Esophagus muscularis mucosa (tissue), 4 donors: ENCODE measurements at regions not wholly inside any gene's neighbourhood (a gene's known extent, or its start where the extent isn't known, plus 50 kb on each side); places are given as distances from the start of the nearest gene placed in this dataset.
"Not testable (repeated sequence)": the region's sequence is repeated elsewhere in the genome, so short reads cannot be mapped to it uniquely, and the experiment has no call there.

Source experiments
- DNase-seq: peaks from one replicate; pipeline ENCODE4 v3.0.0-alpha.2; 2017; ENCODE audit errors: extremely low spot score
- H3K27ac ChIP-seq, 4 donors: fragments of 200-600 bp; sonication (generic); replicated peaks in 1 of 4; 1 replicate in 3 of 4; 2 replicates in 1 of 4; pipeline ENCODE4 v1.5.1; 2016 to 2019; ENCODE audit warnings: mild to moderate bottlenecking in 1 of 4
- H3K27me3 ChIP-seq, 4 donors: fragments of 200-600 bp; sonication (generic); one replicate each; pipeline versions ENCODE4 v1.5.1 to v1.6.0; 2016 to 2019
- H3K36me3 ChIP-seq, 4 donors: fragments of 200-600 bp; sonication (generic); one replicate each; pipeline ENCODE4 v1.5.1; 2016 to 2019
- H3K4me1 ChIP-seq, 4 donors: fragments of 200-600 bp; sonication (generic); one replicate each; pipeline ENCODE4 v1.5.1; 2016 to 2019
- H3K4me3 ChIP-seq, 4 donors: fragments of 200-600 bp; sonication (generic); 1 replicate in 2 of 4; 2 replicates in 2 of 4; pipeline ENCODE4 v1.5.1; 2016 to 2019; ENCODE audit warnings: mild to moderate bottlenecking in 4 of 4, moderate library complexity in 1 of 4
- H3K9me3 ChIP-seq, 4 donors: fragments of 200-600 bp; sonication (generic); 1 replicate in 3 of 4; 2 replicates in 1 of 4; pipeline ENCODE4 v1.5.1; 2016 to 2019
- EP300 ChIP-seq: sonication (generic); formaldehyde crosslinking; IDR thresholded peaks from one replicate; pipeline ENCODE4 v1.6.1; 2017; ENCODE audit warnings: antibody characterized with exemption
- POLR2A ChIP-seq: fragments of 450-650 bp; IDR thresholded peaks from one replicate; pipeline ENCODE4 v1.6.1; 2017; ENCODE audit warnings: antibody characterized with exemption, moderate library complexity, mild to moderate bottlenecking, low read depth
- POLR2AphosphoS5 ChIP-seq, 2 donors: sonication (generic); formaldehyde crosslinking; IDR thresholded peaks; one replicate each; pipeline ENCODE4 v1.6.1; 2017; ENCODE audit warnings: antibody characterized with exemption in 2 of 2
- WGBS: methylation state at CpG from one replicate; pipeline ENCODE4 v1.1.5; 2018; 5-methylcytosine and 5-hydroxymethylcytosine counted together
- intact Hi-C: fragments of 100-400 bp; cut with DNase I; formaldehyde crosslinking; loops from one replicate; pipeline ENCODE4 v1.15.1; 2023
- TF ChIP-seq, protein P1 (sequence below), 3 experiments: fragments of 200-600 bp in 2 of 3; fragments of 450-650 bp in 1 of 3; sonication (generic) in 2 of 3; IDR thresholded peaks; one replicate each; pipeline ENCODE4 v1.5.1; 2017 to 2019; ENCODE audit warnings: antibody characterized with exemption in 3 of 3, mild to moderate bottlenecking in 2 of 3, moderate library complexity in 1 of 3

- Histone ChIP-seq H3K4me1 (no peaks in the 10 kb centered on the region), H3K27me3 (no peaks in the 10 kb centered on the region), H3K4me3 (no peak overlapping the region), H3K36me3 (no peaks in the 10 kb centered on the region), H3K27ac (no peak overlapping the region), H3K9me3 (no peaks in the 10 kb centered on the region)
- no peak for DNase-seq
- no peak for TF ChIP-seq EP300
- TF ChIP-seq POLR2AphosphoS5 (IDR thresholded peaks at IDR 0.05), result no peak
- TF ChIP-seq, protein P1, sequence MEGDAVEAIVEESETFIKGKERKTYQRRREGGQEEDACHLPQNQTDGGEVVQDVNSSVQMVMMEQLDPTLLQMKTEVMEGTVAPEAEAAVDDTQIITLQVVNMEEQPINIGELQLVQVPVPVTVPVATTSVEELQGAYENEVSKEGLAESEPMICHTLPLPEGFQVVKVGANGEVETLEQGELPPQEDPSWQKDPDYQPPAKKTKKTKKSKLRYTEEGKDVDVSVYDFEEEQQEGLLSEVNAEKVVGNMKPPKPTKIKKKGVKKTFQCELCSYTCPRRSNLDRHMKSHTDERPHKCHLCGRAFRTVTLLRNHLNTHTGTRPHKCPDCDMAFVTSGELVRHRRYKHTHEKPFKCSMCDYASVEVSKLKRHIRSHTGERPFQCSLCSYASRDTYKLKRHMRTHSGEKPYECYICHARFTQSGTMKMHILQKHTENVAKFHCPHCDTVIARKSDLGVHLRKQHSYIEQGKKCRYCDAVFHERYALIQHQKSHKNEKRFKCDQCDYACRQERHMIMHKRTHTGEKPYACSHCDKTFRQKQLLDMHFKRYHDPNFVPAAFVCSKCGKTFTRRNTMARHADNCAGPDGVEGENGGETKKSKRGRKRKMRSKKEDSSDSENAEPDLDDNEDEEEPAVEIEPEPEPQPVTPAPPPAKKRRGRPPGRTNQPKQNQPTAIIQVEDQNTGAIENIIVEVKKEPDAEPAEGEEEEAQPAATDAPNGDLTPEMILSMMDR (IDR thresholded peaks at IDR 0.05), result no peak
- no peak for TF ChIP-seq POLR2A
- intact Hi-C loops, result no loop called here
- WGBS, result 92% methylated on average over 9 of the region's 9 CpGs
Observed at GRCh38 chr12:25394025-25394424, 143.3 kb upstream of the KRAS start.

GRCh38 chr12:25391346-25391745 lies 140.6 kb upstream of the KRAS start:
- intact Hi-C loops, result not testable (repeated sequence)

DNA sequence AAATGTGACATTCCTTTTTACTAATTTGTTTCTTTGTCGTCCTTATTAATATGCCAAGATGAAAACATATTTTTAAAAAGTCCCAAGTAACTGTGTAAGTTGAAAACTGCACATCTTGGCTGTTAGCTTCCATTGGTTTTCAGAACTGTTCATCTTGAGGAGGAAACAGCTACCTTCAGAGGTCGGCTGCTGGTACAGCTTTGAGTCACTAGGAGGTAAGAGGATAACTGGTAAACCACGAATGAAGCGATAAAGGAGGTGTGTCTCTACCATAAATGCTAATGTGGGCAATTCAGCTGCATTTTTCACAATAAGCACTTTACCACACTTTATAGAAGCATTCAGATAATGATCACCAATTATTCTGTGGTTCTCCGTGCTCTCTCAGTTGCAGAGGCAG lies 137.5 kb upstream of the KRAS start:
- intact Hi-C loops, result no loop called here
- no peaks in the 10 kb centered on the region for H3K36me3 ChIP-seq
- H3K9me3 ChIP-seq, result no peaks in the 10 kb centered on the region
- TF ChIP-seq POLR2AphosphoS5 (IDR thresholded peaks at IDR 0.05), result no peak
- no peak for TF ChIP-seq EP300
- no peak for TF ChIP-seq POLR2A
- TF ChIP-seq, protein P1 (IDR thresholded peaks at IDR 0.05), result no peak
- H3K27me3 ChIP-seq, result no peaks in the 10 kb centered on the region
- peaks cover 0 to 13% (median 9%) of the 10 kb centered on the region in 4 donors for H3K4me1 ChIP-seq
- H3K27ac ChIP-seq, result peak overlapping the region; percentile 97 to 100 (median 99)
- no peak overlapping the region for H3K4me3 ChIP-seq
- DNase-seq, result no peak
- 65% methylated on average over 5 of the region's 5 CpGs for WGBS

More at GRCh38 chr12:25391346-25391745, 140.6 kb upstream of the KRAS start:
- not testable (repeated sequence) for H3K27me3 ChIP-seq, H3K4me3 ChIP-seq, DNase-seq, H3K9me3 ChIP-seq, H3K27ac ChIP-seq, H3K4me1 ChIP-seq, H3K36me3 ChIP-seq
- 97% methylated on average over 19 of the region's 25 CpGs for WGBS

DNA sequence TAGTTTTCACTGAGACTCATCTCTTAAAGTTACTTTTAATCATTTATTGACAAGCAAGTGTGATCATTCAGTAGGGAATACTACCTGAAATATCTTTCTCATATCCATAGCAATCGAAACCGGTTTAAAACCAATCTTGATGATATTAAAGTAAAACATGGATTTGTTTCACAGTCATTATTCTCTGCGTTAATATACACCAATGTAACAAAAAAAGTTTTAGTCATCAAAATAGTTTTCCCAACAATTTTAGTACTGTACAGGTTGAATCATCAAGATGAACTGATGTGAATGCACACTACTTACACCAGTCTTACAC lies 137.0 kb upstream of the KRAS start:
- intact Hi-C loops, result no loop called here
- Histone ChIP-seq H3K36me3 (no peaks in the 10 kb centered on the region), H3K4me3 (no peak overlapping the region), H3K27me3 (no peaks in the 10 kb centered on the region), H3K27ac (peak overlapping the region; percentile 97 to 100 (median 99)), H3K9me3 (no peaks in the 10 kb centered on the region), H3K4me1 (peaks cover 0 to 13% (median 9%) of the 10 kb centered on the region in 4 donors)
- 73% methylated on average over 3 of the region's 3 CpGs for WGBS
- TF ChIP-seq EP300 (no peak), POLR2A (no peak), POLR2AphosphoS5 (IDR thresholded peaks at IDR 0.05) (no peak)
- TF ChIP-seq, protein P1 (IDR thresholded peaks at IDR 0.05), result no peak
- DNase-seq, result no peak

GRCh38 chr12:25386831-25387731 lies 136.4 kb upstream of the KRAS start:
- H3K27ac ChIP-seq, result peak overlapping the region; percentile 97 to 100 (median 99)
- no peaks in the 10 kb centered on the region for H3K27me3 ChIP-seq
- H3K4me1 ChIP-seq, result peaks cover 0 to 13% (median 9%) of the 10 kb centered on the region in 4 donors
- 3% methylated on average over 22 of the region's 22 CpGs for WGBS
- peak overlapping the region; percentile 70 to 73 (median 72) for H3K4me3 ChIP-seq
- intact Hi-C loops, result no loop called here
- TF ChIP-seq EP300 (no peak), POLR2AphosphoS5 (IDR thresholded peaks at IDR 0.05) (peak; percentile 74 to 78), POLR2A (no peak)
- TF ChIP-seq, protein P1 (IDR thresholded peaks at IDR 0.05), result peak; percentile 83 to 86 (median 86)
- DNase-seq, result peak; percentile 93
- no peaks in the 10 kb centered on the region for H3K9me3 ChIP-seq
- no peaks in the 10 kb centered on the region for H3K36me3 ChIP-seq
